ENCODE measurements at regions not wholly inside any gene's neighbourhood (a gene's known extent, or its start where the extent isn't known, plus 50 kb on each side); places are given as distances from the start of the nearest gene placed in this dataset.

GRCh38 chr1:37424523-37424922 lies 49.9 kb upstream of the ZC3H12A start:
- TF ChIP-seq EZH2 (IDR thresholded peaks at IDR 0.05) (no peak), POLR2AphosphoS5 (IDR thresholded peaks at IDR 0.05; ENCODE audit: borderline replicate concordance, low read depth, low read length) (no peak), FOXP2 (optimal IDR thresholded peaks at IDR 0.05; ENCODE audit: control extremely low read depth, extremely low read length, insufficient read depth) (no peak)
